ENCODE measurements at regions not wholly inside any gene's neighbourhood (a gene's known extent, or its start where the extent isn't known, plus 50 kb on each side); places are given as distances from the start of the nearest gene placed in this dataset.

DNA sequence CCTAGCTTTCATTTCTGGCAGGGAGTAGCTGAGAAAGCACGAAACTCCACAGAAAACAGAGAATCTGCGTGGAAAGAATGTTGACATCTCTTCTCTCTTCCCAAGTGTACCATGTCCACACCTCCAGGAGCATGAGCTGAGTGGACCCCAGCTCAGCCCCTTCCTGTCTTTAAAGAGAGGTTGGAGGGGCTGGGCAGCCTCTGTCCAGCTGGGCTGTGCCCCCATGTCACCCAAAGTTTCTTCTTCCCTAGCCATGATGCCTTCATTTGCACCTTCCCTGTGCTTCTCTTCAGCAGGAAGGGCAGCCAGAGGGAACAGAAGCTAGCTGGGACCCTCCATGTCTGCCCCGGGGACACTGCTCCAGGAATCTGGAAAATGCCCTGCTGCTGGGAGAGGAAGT, 655.0 kb upstream of the DEFB115 start:
- TF ChIP-seq, protein P1, sequence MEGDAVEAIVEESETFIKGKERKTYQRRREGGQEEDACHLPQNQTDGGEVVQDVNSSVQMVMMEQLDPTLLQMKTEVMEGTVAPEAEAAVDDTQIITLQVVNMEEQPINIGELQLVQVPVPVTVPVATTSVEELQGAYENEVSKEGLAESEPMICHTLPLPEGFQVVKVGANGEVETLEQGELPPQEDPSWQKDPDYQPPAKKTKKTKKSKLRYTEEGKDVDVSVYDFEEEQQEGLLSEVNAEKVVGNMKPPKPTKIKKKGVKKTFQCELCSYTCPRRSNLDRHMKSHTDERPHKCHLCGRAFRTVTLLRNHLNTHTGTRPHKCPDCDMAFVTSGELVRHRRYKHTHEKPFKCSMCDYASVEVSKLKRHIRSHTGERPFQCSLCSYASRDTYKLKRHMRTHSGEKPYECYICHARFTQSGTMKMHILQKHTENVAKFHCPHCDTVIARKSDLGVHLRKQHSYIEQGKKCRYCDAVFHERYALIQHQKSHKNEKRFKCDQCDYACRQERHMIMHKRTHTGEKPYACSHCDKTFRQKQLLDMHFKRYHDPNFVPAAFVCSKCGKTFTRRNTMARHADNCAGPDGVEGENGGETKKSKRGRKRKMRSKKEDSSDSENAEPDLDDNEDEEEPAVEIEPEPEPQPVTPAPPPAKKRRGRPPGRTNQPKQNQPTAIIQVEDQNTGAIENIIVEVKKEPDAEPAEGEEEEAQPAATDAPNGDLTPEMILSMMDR (IDR thresholded peaks at IDR 0.05) = no peak
- no peak for TF ChIP-seq POLR2A (IDR thresholded peaks at IDR 0.05)

Measured in breast epithelium (tissue), 3 donors.